IPS-15b (cell line): ENCODE measurements at regions not wholly inside any gene's neighbourhood (a gene's known extent, or its start where the extent isn't known, plus 50 kb on each side); places are given as distances from the start of the nearest gene placed in this dataset.
"Not testable (repeated sequence)": the region's sequence is repeated elsewhere in the genome, so short reads cannot be mapped to it uniquely, and the experiment has no call there.

ENCODE experiments used
- H3K27me3 ChIP-seq: one replicate; pipeline ENCODE4 v1.6.1; 2013; ENCODE audit warnings: low read length; ENCODE audit not compliant: control insufficient read depth, insufficient read depth
- H3K36me3 ChIP-seq: one replicate; pipeline ENCODE4 v1.6.1; 2013; ENCODE audit warnings: low read length; ENCODE audit not compliant: control insufficient read depth, insufficient read depth
- H3K4me1 ChIP-seq: one replicate; pipeline ENCODE4 v1.6.1; 2013; ENCODE audit warnings: mild to moderate bottlenecking, low read length; ENCODE audit not compliant: control insufficient read depth, insufficient read depth
- H3K4me3 ChIP-seq: one replicate; pipeline ENCODE4 v1.5.1; 2013; ENCODE audit warnings: low read depth, low read length
- H3K9ac ChIP-seq: one replicate; pipeline ENCODE4 v1.6.1; 2013; ENCODE audit warnings: low read depth, mild to moderate bottlenecking, low read length
- H3K9me3 ChIP-seq: one replicate; pipeline ENCODE4 v1.6.1; 2013; ENCODE audit warnings: mild to moderate bottlenecking, low read length; ENCODE audit not compliant: control insufficient read depth, insufficient read depth

- Histone ChIP-seq H3K27me3 (no peaks in the 10 kb centered on the region), H3K36me3 (no peaks in the 10 kb centered on the region), H3K4me1 (no peaks in the 10 kb centered on the region), H3K9me3 (no peaks in the 10 kb centered on the region), H3K9ac (no peak overlapping the region), H3K4me3 (no peak overlapping the region)
Observed at GRCh38 chr1:83043244-83043643, 955.7 kb downstream of the TTLL7 start.

DNA sequence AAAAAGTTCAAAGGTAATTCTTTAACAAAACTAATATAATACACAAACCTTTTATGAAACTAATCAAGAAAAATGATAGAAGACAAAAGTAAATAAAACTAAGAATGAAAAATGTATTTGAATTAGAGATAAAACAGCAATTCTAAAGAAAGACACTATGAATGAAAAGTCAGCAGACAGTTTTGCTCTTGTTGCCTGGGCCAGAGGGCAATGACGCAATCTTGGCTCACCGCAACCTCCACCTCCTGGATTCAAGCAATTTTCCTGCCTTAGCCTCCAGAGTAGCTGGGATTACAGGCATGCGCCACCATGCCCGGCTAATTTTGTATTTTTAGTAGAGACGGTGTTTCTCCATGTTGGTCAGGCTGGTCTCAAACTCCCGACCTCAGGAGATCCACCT lies 959.8 kb downstream of the TTLL7 start:
- not testable (repeated sequence) for H3K27me3 ChIP-seq, H3K4me1 ChIP-seq, H3K9ac ChIP-seq, H3K36me3 ChIP-seq, H3K4me3 ChIP-seq, H3K9me3 ChIP-seq

DNA sequence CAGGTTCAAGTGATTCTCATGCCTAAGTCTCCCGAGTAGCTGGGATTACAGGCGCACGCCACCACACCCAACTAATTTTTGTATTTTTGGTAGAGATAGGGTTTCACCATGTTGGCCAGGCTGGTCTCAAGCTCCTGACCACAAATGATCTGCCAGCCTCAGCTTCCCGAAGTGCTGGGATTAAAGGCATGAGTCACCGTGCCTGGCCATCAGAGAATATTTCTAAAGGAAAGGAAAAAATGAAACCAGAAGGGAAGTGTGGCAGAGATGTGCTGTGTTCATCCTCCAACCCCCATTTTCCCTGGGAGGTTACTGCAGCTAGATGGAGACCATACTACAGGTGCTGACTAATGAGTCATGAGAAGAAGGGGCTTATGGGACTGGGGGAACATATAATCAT lies 964.1 kb downstream of the TTLL7 start:
- Histone ChIP-seq H3K4me3 (no peak overlapping the region), H3K9ac (no peak overlapping the region), H3K4me1 (no peaks in the 10 kb centered on the region), H3K36me3 (no peaks in the 10 kb centered on the region), H3K9me3 (peaks cover 6% of the 10 kb centered on the region), H3K27me3 (no peaks in the 10 kb centered on the region)

GRCh38 chr1:83033682-83034081 lies 965.2 kb downstream of the TTLL7 start:
- Histone ChIP-seq H3K9ac (no peak overlapping the region), H3K27me3 (no peaks in the 10 kb centered on the region)

GRCh38 chr1:83029916-83030315 lies 969.0 kb downstream of the TTLL7 start:
- no peaks in the 10 kb centered on the region for H3K27me3 ChIP-seq
- H3K4me1 ChIP-seq = peaks cover 4% of the 10 kb centered on the region
- no peak overlapping the region for H3K4me3 ChIP-seq
- no peaks in the 10 kb centered on the region for H3K36me3 ChIP-seq
- peaks cover 6% of the 10 kb centered on the region for H3K9me3 ChIP-seq
- no peak overlapping the region for H3K9ac ChIP-seq

More at GRCh38 chr1:83033682-83034081, 965.2 kb downstream of the TTLL7 start:
- Histone ChIP-seq H3K36me3 (no peaks in the 10 kb centered on the region), H3K4me1 (no peaks in the 10 kb centered on the region), H3K9me3 (peaks cover 6% of the 10 kb centered on the region), H3K4me3 (no peak overlapping the region)

GRCh38 chr1:83029050-83029449 lies 969.9 kb downstream of the TTLL7 start:
- Histone ChIP-seq H3K27me3 (no peaks in the 10 kb centered on the region), H3K4me1 (peaks cover 9% of the 10 kb centered on the region), H3K36me3 (no peaks in the 10 kb centered on the region), H3K9me3 (peaks cover 6% of the 10 kb centered on the region), H3K4me3 (no peak overlapping the region), H3K9ac (no peak overlapping the region)

DNA sequence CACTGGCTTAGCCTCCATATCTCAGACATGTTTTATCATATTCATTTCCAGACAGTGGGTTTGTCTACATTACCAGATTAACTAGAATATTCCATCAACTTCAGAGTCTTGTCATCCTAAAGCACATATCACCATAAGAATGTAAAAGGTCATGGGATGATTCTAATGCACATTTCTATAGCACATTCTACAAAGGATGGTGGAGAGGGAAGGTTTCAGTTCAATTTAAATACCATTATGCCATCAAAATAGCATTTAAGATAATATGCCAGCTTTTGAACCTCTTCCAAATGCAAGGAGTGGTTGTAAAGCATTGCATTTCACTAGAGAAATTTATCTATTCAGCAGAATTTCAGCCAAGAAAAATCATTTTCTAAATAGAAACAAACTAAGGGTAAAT lies 970.5 kb downstream of the TTLL7 start:
- peaks cover 9% of the 10 kb centered on the region for H3K4me1 ChIP-seq
- H3K27me3 ChIP-seq = no peaks in the 10 kb centered on the region
- H3K36me3 ChIP-seq = no peaks in the 10 kb centered on the region
- H3K9ac ChIP-seq = no peak overlapping the region
- H3K4me3 ChIP-seq = no peak overlapping the region
- peaks cover 6% of the 10 kb centered on the region for H3K9me3 ChIP-seq

GRCh38 chr1:83027511-83027910 lies 971.4 kb downstream of the TTLL7 start:
- Histone ChIP-seq H3K9ac (no peak overlapping the region), H3K27me3 (no peaks in the 10 kb centered on the region), H3K4me3 (no peak overlapping the region), H3K9me3 (peaks cover 6% of the 10 kb centered on the region), H3K36me3 (no peaks in the 10 kb centered on the region), H3K4me1 (peaks cover 9% of the 10 kb centered on the region)

DNA sequence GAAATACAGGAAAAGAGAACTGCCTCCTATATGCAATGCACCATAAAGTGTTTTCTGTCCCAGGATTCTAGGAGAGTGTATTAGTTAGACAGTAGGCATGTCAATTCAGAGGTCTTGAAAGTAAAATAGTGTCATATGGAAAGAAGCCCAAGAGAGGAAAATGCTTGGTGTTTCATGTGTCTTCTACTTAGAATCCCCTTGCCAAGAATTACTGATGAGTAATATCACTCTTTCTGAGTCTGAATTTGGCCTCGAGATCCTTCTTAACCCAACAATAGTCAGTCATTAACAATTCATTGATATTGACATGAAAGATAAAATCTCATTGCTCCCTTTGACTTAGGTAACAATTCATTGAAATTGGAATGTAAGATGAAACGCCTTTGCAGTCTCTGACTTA lies 972.2 kb downstream of the TTLL7 start:
- Histone ChIP-seq H3K9ac (no peak overlapping the region), H3K36me3 (no peaks in the 10 kb centered on the region), H3K4me1 (peaks cover 9% of the 10 kb centered on the region), H3K27me3 (no peaks in the 10 kb centered on the region), H3K9me3 (no peaks in the 10 kb centered on the region), H3K4me3 (no peak overlapping the region)

- no peaks in the 10 kb centered on the region for H3K9me3 ChIP-seq
- H3K4me1 ChIP-seq = peaks cover 9% of the 10 kb centered on the region
- H3K27me3 ChIP-seq = no peaks in the 10 kb centered on the region
- no peak overlapping the region for H3K9ac ChIP-seq
- no peak overlapping the region for H3K4me3 ChIP-seq
- H3K36me3 ChIP-seq = no peaks in the 10 kb centered on the region
Observed at GRCh38 chr1:83024251-83024767, 974.6 kb downstream of the TTLL7 start.

DNA sequence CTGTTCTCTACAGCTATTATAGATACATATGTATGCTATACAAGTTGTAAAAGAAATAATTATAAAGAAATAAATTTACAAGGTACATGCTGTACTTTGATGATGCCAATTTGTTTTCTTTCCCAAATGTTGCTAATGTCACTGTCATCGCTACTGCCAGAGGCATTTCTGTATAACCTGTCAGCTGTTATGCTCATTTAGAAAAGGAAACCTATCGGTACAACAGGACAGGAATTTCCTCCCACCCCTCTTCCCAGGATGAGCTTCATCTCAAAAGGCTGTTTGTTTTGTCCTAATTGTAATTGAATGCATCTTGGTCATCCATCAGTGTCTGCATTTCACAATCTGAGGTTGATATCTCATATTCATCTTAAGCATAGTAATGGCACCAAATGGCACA lies 975.7 kb downstream of the TTLL7 start:
- Histone ChIP-seq H3K9me3 (no peaks in the 10 kb centered on the region), H3K9ac (no peak overlapping the region), H3K4me3 (no peak overlapping the region)

DNA sequence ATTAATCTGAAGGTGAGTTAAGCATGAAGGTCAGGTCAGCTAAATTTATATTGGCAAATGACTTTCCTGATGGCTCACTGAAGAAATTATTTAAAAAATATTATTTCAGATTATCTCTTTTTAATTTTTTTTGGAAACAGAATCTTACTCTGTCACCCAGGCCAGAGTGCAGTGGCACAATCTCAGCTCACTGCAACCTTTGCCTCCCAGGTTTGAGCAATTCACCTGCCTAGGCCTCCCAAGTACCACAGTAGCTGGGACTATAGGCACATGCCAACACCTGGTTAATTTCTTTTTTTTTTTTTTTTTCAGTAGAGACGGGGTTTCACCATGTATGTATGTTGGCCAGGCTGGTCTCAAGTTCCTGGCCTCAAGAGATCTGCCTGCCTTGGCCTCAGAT lies 976.7 kb downstream of the TTLL7 start:
- Histone ChIP-seq H3K4me3 (no peak overlapping the region), H3K27me3 (no peaks in the 10 kb centered on the region), H3K36me3 (no peaks in the 10 kb centered on the region), H3K4me1 (peaks cover 9% of the 10 kb centered on the region), H3K9me3 (no peaks in the 10 kb centered on the region), H3K9ac (no peak overlapping the region)

More for the DNA sequence above, 975.7 kb downstream of the TTLL7 start:
- peaks cover 9% of the 10 kb centered on the region for H3K4me1 ChIP-seq
- no peaks in the 10 kb centered on the region for H3K27me3 ChIP-seq
- H3K36me3 ChIP-seq = no peaks in the 10 kb centered on the region
